Transverse colon (tissue), 4 donors: ENCODE measurements at regions not wholly inside any gene's neighbourhood (a gene's known extent, or its start where the extent isn't known, plus 50 kb on each side); places are given as distances from the start of the nearest gene placed in this dataset.

Experiments
- DNase-seq: peaks from one replicate; pipeline ENCODE4 v3.0.0-alpha.2; 2019
- H3K27ac ChIP-seq, 4 donors: fragments of 200-600 bp; sonication (generic); 2 replicates each; pipeline ENCODE4 v1.5.1; 2016 to 2018; ENCODE audit warnings: inconsistent platforms in 4 of 4
- H3K27me3 ChIP-seq: fragments of 200-600 bp; sonication (generic); 2 replicates; pipeline ENCODE4 v1.5.1; 2017; ENCODE audit warnings: inconsistent platforms
- H3K36me3 ChIP-seq, 4 donors: fragments of 200-600 bp; sonication (generic); 2 replicates each; pipeline ENCODE4 v1.5.1; 2017 to 2019; ENCODE audit warnings: inconsistent platforms in 4 of 4
- H3K4me1 ChIP-seq, 4 donors: fragments of 200-600 bp; sonication (generic); 2 replicates each; pipeline ENCODE4 v1.5.1; 2017 to 2020; ENCODE audit warnings: inconsistent platforms in 4 of 4
- H3K4me3 ChIP-seq, 4 donors: fragments of 200-600 bp; sonication (generic); 1 replicate in 1 of 4; 2 replicates in 3 of 4; pipeline versions ENCODE4 v1.5.1 to v1.6.1; 2017 to 2019; ENCODE audit warnings: inconsistent platforms in 4 of 4
- H3K9me3 ChIP-seq, 2 donors: fragments of 200-600 bp; sonication (generic); 2 replicates each; pipeline ENCODE4 v1.5.1; 2017 to 2019; ENCODE audit warnings: inconsistent platforms in 2 of 2
- CTCF ChIP-seq, 5 experiments: fragments of 200-600 bp in 3 of 5; fragments of 450-650 bp in 2 of 5; sonication (generic) in 3 of 5; IDR thresholded peaks; 1 replicate in 2 of 5; 2 replicates in 3 of 5; pipeline ENCODE4 v1.5.1; 2016 to 2017; ENCODE audit warnings: antibody characterized with exemption in 5 of 5, inconsistent platforms in 3 of 5, mild to moderate bottlenecking in 2 of 5, moderate library complexity in 1 of 5
- EP300 ChIP-seq: sonication (generic); formaldehyde crosslinking; IDR thresholded peaks from one replicate; pipeline ENCODE4 v1.6.1; 2017; ENCODE audit warnings: antibody characterized with exemption, low read depth
- POLR2A ChIP-seq: fragments of 450-650 bp; IDR thresholded peaks from one replicate; pipeline ENCODE4 v1.6.1; 2016; ENCODE audit warnings: antibody characterized with exemption, mild to moderate bottlenecking, moderate library complexity
- POLR2AphosphoS5 ChIP-seq, 3 donors: sonication (generic); formaldehyde crosslinking; IDR thresholded peaks; one replicate each; pipeline ENCODE4 v1.6.1; 2016; ENCODE audit warnings: antibody characterized with exemption in 3 of 3
- WGBS, 2 donors: methylation state at CpG; one replicate each; pipeline ENCODE4 v1.1.5; 2018; ENCODE audit warnings: low coverage in 1 of 2; 5-methylcytosine and 5-hydroxymethylcytosine counted together
- in situ Hi-C, 4 donors: fragments of 200-750 bp; cut with MboI; loops; one replicate each; pipeline versions ENCODE4 v1.15.0 to v1.15.1; 2017; ENCODE audit warnings: low sequenced_read_pairs in 3 of 4, low pct_ligation_motif_present in 1 of 4, low pct_unique_long_range_greater_than_20kb in 1 of 4
- intact Hi-C: fragments of 100-400 bp; cut with DNase I; formaldehyde crosslinking; loops from one replicate; pipeline ENCODE4 v1.15.1; 2023; ENCODE audit warnings: low total_unique reads

GRCh38 chr9:87123830-87124229 is 176.5 kb upstream of the GAS1 start:
- H3K36me3 ChIP-seq: no peaks in the 10 kb centered on the region
- in situ Hi-C loops (no loop called here), intact Hi-C loops (loop anchor here (5.0 to 10.0 kb wide), 2 partner anchors 92 to 179 kb away; partner anchors contain the start of gene GAS1)
- H3K27me3 ChIP-seq: no peaks in the 10 kb centered on the region
- peaks cover 0 to 18% (median 3%) of the 10 kb centered on the region in 4 donors for H3K4me1 ChIP-seq
- peak overlapping the region in 2 of 4 donors; percentile 66 to 71 for H3K27ac ChIP-seq
- DNase-seq: no peak
- TF ChIP-seq EP300: no peak
- no peak for TF ChIP-seq POLR2AphosphoS5 (IDR thresholded peaks at IDR 0.05)
- TF ChIP-seq CTCF (IDR thresholded peaks at IDR 0.05): no peak
- TF ChIP-seq POLR2A: no peak
- no peaks in the 10 kb centered on the region for H3K9me3 ChIP-seq
- no peak overlapping the region for H3K4me3 ChIP-seq
- WGBS, 2 donors: 62 to 63% methylated on average over 3 of the region's 3 CpGs

DNA sequence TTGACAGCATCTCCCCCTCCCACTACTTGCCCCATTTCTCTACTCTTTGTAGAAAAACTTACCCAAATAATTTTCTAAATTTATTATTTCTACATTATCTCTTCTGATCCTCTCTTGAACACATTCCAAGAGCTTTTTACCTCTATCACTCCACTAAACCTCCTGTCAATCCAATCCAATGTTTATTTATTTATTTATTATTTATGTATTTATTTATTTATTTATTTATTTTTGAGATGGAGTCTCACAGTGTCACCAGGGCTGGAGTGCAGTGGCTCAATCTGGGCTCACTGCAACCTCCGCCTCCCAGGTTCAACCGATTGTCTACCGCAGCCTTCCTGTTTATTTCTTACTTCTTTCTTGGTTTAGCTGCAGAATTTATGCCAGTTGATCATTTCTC is 178.5 kb upstream of the GAS1 start:
- no peak for DNase-seq
- H3K4me3 ChIP-seq: no peak overlapping the region
- WGBS, 2 donors: 98 to 100% methylated on average over 3 of the region's 3 CpGs
- H3K27ac ChIP-seq: no peak overlapping the region
- no peaks in the 10 kb centered on the region for H3K36me3 ChIP-seq
- peaks cover 0 to 6% (median 2%) of the 10 kb centered on the region in 4 donors for H3K4me1 ChIP-seq
- H3K9me3 ChIP-seq: no peaks in the 10 kb centered on the region
- H3K27me3 ChIP-seq: no peaks in the 10 kb centered on the region
- TF ChIP-seq CTCF (IDR thresholded peaks at IDR 0.05) (no peak), POLR2AphosphoS5 (IDR thresholded peaks at IDR 0.05) (no peak), POLR2A (no peak), EP300 (no peak)
- in situ Hi-C loops (no loop called here), intact Hi-C loops (loop anchor here (10.0 kb wide), 1 partner anchor 181 kb away; the partner anchor contains the start of gene GAS1)

DNA sequence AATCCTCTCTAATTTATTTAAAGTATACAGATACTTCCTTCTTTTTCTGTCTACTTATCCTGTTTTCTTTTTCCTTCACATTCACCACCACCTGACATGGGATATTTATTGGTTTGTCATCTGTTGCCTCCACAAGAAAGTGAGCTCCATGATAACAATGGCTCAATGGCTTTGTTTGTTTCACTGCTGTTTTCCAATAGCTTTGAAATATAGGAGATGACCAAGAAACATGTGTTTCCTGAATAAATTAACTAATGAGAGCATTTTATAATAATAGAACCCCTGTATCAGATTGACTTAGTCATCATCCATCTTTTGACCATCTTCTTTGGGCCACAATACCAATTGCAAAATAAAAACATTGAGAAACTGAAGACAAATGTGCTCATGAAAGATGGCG is 180.2 kb upstream of the GAS1 start:
- TF ChIP-seq EP300: no peak
- no peak for TF ChIP-seq POLR2AphosphoS5 (IDR thresholded peaks at IDR 0.05)
- no peak for TF ChIP-seq CTCF (IDR thresholded peaks at IDR 0.05)
- TF ChIP-seq POLR2A: no peak
- intact Hi-C loops: loop anchor here (10.0 kb wide), 1 partner anchor 183 kb away; the partner anchor contains the start of gene GAS1
- no peak for DNase-seq
- 80 to 89% methylated on average over 1 of the region's 1 CpG for WGBS, 2 donors
- in situ Hi-C loops: no loop called here
- Histone ChIP-seq H3K27me3 (no peaks in the 10 kb centered on the region), H3K36me3 (no peaks in the 10 kb centered on the region), H3K4me1 (peaks cover 0 to 6% (median 2%) of the 10 kb centered on the region in 4 donors), H3K27ac (no peak overlapping the region), H3K9me3 (no peaks in the 10 kb centered on the region), H3K4me3 (no peak overlapping the region)

DNA sequence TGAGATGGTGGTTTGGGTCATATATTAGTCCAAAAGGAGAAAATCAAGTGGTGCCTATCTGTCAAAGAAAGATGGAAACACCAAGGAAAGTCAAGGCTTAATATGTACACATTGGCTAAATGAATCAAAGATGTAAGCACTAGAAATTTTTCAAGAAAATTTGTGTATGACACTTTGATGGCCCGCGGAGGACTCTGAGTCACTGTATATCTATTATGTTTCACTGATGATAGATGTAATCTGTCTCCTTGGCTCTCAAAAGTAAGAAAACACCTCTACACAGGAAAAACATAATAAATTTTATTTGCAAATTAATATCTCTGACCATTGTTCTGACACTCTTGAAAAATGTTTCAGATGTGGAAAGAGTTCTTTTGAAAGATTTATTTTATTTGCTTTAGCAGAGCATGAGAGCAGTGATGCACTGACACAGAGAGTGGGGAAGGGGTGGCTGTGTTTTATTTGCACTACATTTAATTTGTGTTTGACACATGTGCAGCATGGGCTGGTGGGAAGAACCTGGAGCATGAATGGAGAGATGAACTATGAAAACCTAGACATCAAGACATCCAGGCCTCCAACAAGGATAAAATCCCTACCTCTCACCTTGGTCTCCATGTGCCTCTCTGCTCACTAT is 180.8 kb upstream of the GAS1 start:
- in situ Hi-C loops: no loop called here
- Histone ChIP-seq H3K36me3 (no peaks in the 10 kb centered on the region), H3K4me3 (no peak overlapping the region), H3K9me3 (no peaks in the 10 kb centered on the region), H3K27ac (no peak overlapping the region), H3K27me3 (no peaks in the 10 kb centered on the region), H3K4me1 (peaks cover 0 to 6% (median 2%) of the 10 kb centered on the region in 4 donors)
- DNase-seq: no peak
- WGBS, 2 donors: 85 to 86% methylated on average over 2 of the region's 2 CpGs
- intact Hi-C loops: loop anchor here (10.0 kb wide), 1 partner anchor 183 kb away; the partner anchor contains the start of gene GAS1
- TF ChIP-seq EP300 (no peak), POLR2A (no peak), CTCF (IDR thresholded peaks at IDR 0.05) (no peak), POLR2AphosphoS5 (IDR thresholded peaks at IDR 0.05) (no peak)
